ENCODE measurements at regions not wholly inside any gene's neighbourhood (a gene's known extent, or its start where the extent isn't known, plus 50 kb on each side); places are given as distances from the start of the nearest gene placed in this dataset.

- no peak for TF ChIP-seq ZC3H10 (CRISPR knock-in tag; IDR thresholded peaks at IDR 0.05)
- TF ChIP-seq OSR1 (CRISPR knock-in tag; IDR thresholded peaks at IDR 0.05): no peak
- no peak for TF ChIP-seq ARNTL (CRISPR knock-in tag; IDR thresholded peaks at IDR 0.05; ENCODE audit: borderline replicate concordance, low read depth)
- TF ChIP-seq, protein P1, sequence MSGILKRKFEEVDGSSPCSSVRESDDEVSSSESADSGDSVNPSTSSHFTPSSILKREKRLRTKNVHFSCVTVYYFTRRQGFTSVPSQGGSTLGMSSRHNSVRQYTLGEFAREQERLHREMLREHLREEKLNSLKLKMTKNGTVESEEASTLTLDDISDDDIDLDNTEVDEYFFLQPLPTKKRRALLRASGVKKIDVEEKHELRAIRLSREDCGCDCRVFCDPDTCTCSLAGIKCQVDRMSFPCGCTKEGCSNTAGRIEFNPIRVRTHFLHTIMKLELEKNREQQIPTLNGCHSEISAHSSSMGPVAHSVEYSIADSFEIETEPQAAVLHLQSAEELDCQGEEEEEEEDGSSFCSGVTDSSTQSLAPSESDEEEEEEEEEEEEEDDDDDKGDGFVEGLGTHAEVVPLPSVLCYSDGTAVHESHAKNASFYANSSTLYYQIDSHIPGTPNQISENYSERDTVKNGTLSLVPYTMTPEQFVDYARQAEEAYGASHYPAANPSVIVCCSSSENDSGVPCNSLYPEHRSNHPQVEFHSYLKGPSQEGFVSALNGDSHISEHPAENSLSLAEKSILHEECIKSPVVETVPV (CRISPR knock-in tag; IDR thresholded peaks at IDR 0.05): no peak
- no peak for TF ChIP-seq CSDC2 (CRISPR knock-in tag; IDR thresholded peaks at IDR 0.05)
- no peak for TF ChIP-seq ZNF70 (CRISPR knock-in tag; IDR thresholded peaks at IDR 0.05)
- no peak for TF ChIP-seq GLIS3 (CRISPR knock-in tag; IDR thresholded peaks at IDR 0.05)
- TF ChIP-seq, protein P2, sequence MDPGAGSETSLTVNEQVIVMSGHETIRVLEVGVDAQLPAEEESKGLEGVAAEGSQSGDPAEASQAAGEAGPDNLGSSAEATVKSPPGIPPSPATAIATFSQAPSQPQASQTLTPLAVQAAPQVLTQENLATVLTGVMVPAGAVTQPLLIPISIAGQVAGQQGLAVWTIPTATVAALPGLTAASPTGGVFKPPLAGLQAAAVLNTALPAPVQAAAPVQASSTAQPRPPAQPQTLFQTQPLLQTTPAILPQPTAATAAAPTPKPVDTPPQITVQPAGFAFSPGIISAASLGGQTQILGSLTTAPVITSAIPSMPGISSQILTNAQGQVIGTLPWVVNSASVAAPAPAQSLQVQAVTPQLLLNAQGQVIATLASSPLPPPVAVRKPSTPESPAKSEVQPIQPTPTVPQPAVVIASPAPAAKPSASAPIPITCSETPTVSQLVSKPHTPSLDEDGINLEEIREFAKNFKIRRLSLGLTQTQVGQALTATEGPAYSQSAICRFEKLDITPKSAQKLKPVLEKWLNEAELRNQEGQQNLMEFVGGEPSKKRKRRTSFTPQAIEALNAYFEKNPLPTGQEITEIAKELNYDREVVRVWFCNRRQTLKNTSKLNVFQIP (CRISPR knock-in tag; IDR thresholded peaks at IDR 0.05; ENCODE audit: borderline replicate concordance, low read depth): no peak
- TF ChIP-seq PPARA (CRISPR knock-in tag; IDR thresholded peaks at IDR 0.05; ENCODE audit: borderline replicate concordance): no peak
- no peak for TF ChIP-seq ZNF8 (CRISPR knock-in tag; IDR thresholded peaks at IDR 0.05)
- TF ChIP-seq, protein P3, sequence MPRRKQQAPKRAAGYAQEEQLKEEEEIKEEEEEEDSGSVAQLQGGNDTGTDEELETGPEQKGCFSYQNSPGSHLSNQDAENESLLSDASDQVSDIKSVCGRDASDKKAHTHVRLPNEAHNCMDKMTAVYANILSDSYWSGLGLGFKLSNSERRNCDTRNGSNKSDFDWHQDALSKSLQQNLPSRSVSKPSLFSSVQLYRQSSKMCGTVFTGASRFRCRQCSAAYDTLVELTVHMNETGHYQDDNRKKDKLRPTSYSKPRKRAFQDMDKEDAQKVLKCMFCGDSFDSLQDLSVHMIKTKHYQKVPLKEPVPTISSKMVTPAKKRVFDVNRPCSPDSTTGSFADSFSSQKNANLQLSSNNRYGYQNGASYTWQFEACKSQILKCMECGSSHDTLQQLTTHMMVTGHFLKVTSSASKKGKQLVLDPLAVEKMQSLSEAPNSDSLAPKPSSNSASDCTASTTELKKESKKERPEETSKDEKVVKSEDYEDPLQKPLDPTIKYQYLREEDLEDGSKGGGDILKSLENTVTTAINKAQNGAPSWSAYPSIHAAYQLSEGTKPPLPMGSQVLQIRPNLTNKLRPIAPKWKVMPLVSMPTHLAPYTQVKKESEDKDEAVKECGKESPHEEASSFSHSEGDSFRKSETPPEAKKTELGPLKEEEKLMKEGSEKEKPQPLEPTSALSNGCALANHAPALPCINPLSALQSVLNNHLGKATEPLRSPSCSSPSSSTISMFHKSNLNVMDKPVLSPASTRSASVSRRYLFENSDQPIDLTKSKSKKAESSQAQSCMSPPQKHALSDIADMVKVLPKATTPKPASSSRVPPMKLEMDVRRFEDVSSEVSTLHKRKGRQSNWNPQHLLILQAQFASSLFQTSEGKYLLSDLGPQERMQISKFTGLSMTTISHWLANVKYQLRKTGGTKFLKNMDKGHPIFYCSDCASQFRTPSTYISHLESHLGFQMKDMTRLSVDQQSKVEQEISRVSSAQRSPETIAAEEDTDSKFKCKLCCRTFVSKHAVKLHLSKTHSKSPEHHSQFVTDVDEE (CRISPR knock-in tag; IDR thresholded peaks at IDR 0.05): no peak
- TF ChIP-seq, protein P4, sequence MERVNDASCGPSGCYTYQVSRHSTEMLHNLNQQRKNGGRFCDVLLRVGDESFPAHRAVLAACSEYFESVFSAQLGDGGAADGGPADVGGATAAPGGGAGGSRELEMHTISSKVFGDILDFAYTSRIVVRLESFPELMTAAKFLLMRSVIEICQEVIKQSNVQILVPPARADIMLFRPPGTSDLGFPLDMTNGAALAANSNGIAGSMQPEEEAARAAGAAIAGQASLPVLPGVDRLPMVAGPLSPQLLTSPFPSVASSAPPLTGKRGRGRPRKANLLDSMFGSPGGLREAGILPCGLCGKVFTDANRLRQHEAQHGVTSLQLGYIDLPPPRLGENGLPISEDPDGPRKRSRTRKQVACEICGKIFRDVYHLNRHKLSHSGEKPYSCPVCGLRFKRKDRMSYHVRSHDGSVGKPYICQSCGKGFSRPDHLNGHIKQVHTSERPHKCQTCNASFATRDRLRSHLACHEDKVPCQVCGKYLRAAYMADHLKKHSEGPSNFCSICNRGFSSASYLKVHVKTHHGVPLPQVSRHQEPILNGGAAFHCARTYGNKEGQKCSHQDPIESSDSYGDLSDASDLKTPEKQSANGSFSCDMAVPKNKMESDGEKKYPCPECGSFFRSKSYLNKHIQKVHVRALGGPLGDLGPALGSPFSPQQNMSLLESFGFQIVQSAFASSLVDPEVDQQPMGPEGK (CRISPR knock-in tag; IDR thresholded peaks at IDR 0.05; ENCODE audit: borderline replicate concordance): no peak
- TF ChIP-seq RARB (CRISPR knock-in tag; IDR thresholded peaks at IDR 0.05): no peak
- TF ChIP-seq CREB5 (CRISPR knock-in tag; IDR thresholded peaks at IDR 0.05; ENCODE audit: low read depth): no peak
- TF ChIP-seq TCF4 (CRISPR knock-in tag; IDR thresholded peaks at IDR 0.05; ENCODE audit: borderline replicate concordance): no peak
- no peak for TF ChIP-seq ISL1 (CRISPR knock-in tag; IDR thresholded peaks at IDR 0.05)
- no peak for ATAC-seq
Observed at GRCh38 chrX:9147086-9147485, 113.2 kb upstream of the FAM9B start.

DNA sequence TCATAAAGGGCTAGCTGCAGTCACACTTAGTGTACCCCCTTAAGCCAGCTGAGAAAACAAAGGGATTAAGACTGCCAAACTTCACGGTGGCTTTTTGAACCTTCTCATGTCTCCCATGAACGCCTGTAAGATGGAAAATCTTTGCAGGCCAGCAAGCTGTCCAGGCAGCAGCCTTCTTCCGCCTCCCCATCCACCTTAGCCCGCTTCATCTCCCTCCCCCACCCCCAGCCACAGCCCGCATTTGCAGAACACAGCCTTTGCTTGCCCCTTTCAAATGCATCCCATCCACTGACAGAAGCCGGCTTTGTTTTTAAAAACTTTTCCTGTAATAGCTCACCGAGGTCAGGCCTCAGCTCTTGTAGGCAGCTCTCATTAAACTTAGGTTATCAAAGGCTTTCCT, 113.8 kb upstream of the FAM9B start:
- ATAC-seq: no peak
- TF ChIP-seq PPARA (CRISPR knock-in tag; IDR thresholded peaks at IDR 0.05; ENCODE audit: borderline replicate concordance): no peak
- TF ChIP-seq, protein P4 (CRISPR knock-in tag; IDR thresholded peaks at IDR 0.05; ENCODE audit: borderline replicate concordance): no peak
- no peak for TF ChIP-seq OSR1 (CRISPR knock-in tag; IDR thresholded peaks at IDR 0.05)
- no peak for TF ChIP-seq SNAI2 (CRISPR knock-in tag; IDR thresholded peaks at IDR 0.05)
- TF ChIP-seq CREB5 (CRISPR knock-in tag; IDR thresholded peaks at IDR 0.05; ENCODE audit: low read depth): no peak
- TF ChIP-seq CSDC2 (CRISPR knock-in tag; IDR thresholded peaks at IDR 0.05): no peak
- no peak for TF ChIP-seq TOX (CRISPR knock-in tag; IDR thresholded peaks at IDR 0.05; ENCODE audit: borderline replicate concordance)
- no peak for TF ChIP-seq ZNF565 (CRISPR knock-in tag; conservative IDR thresholded peaks at IDR 0.05; ENCODE audit: low read depth)
- TF ChIP-seq, protein P2 (CRISPR knock-in tag; IDR thresholded peaks at IDR 0.05; ENCODE audit: borderline replicate concordance, low read depth): no peak
- TF ChIP-seq, protein P1 (CRISPR knock-in tag; IDR thresholded peaks at IDR 0.05): no peak
- TF ChIP-seq, protein P3 (CRISPR knock-in tag; IDR thresholded peaks at IDR 0.05): no peak
- no peak for TF ChIP-seq GLIS3 (CRISPR knock-in tag; IDR thresholded peaks at IDR 0.05)
